ENCODE measurements at regions not wholly inside any gene's neighbourhood (a gene's known extent, or its start where the extent isn't known, plus 50 kb on each side); places are given as distances from the start of the nearest gene placed in this dataset.

- peak; percentile 74 for DNase-seq (ENCODE audit: low read depth)
These were observed 429.9 kb downstream of the DAD1 start for GRCh38 chr14:22159099-22159498.

GRCh38 chr14:22158560-22158959, 430.5 kb downstream of the DAD1 start:
- DNase-seq (ENCODE audit: low read depth): no peak

- DNase-seq (ENCODE audit: low read depth): no peak
These were observed 433.5 kb downstream of the DAD1 start for GRCh38 chr14:22155571-22155970.

GRCh38 chr14:22152903-22153302, 436.1 kb downstream of the DAD1 start:
- DNase-seq (ENCODE audit: low read depth): no peak

- DNase-seq (ENCODE audit: low read depth): no peak
These were observed 436.7 kb downstream of the DAD1 start for GRCh38 chr14:22152161-22152870.

GRCh38 chr14:22151121-22151520, 437.9 kb downstream of the DAD1 start:
- no peak for DNase-seq (ENCODE audit: low read depth)

- DNase-seq (ENCODE audit: low read depth): no peak
These were observed 440.0 kb downstream of the DAD1 start for GRCh38 chr14:22149058-22149457.

- DNase-seq (ENCODE audit: low read depth): no peak
These were observed 441.3 kb downstream of the DAD1 start for GRCh38 chr14:22147716-22148115.

- peak; percentile 30 for DNase-seq (ENCODE audit: low read depth)
These were observed 445.7 kb downstream of the DAD1 start for GRCh38 chr14:22143363-22143762.

GRCh38 chr14:22140633-22141032, 448.4 kb downstream of the DAD1 start:
- DNase-seq (ENCODE audit: low read depth): no peak

GRCh38 chr14:22131749-22132476, 457.1 kb downstream of the DAD1 start:
- no peak for DNase-seq (ENCODE audit: low read depth)

- DNase-seq (ENCODE audit: low read depth): no peak
These were observed 450.5 kb upstream of the OR4E1 start for GRCh38 chr14:22124073-22124613.

GRCh38 chr14:22122829-22123560, 449.4 kb upstream of the OR4E1 start:
- DNase-seq (ENCODE audit: low read depth): no peak

GRCh38 chr14:22122227-22122818, 448.7 kb upstream of the OR4E1 start:
- peak; percentile 17 for DNase-seq (ENCODE audit: low read depth)

- peak; percentile 9 for DNase-seq (ENCODE audit: low read depth)
These were observed 445.4 kb upstream of the OR4E1 start for GRCh38 chr14:22118899-22119477.

GRCh38 chr14:22113401-22113800, 439.8 kb upstream of the OR4E1 start:
- DNase-seq (ENCODE audit: low read depth): peak; percentile 20

GRCh38 chr14:22112004-22112403, 438.4 kb upstream of the OR4E1 start:
- peak; percentile 33 for DNase-seq (ENCODE audit: low read depth)

- no peak for DNase-seq (ENCODE audit: low read depth)
These were observed 434.1 kb upstream of the OR4E1 start for GRCh38 chr14:22107753-22108152.

- DNase-seq (ENCODE audit: low read depth): peak; percentile 64
These were observed 433.4 kb upstream of the OR4E1 start for GRCh38 chr14:22106700-22107697.

GRCh38 chr14:22105624-22106006, 432.0 kb upstream of the OR4E1 start:
- DNase-seq (ENCODE audit: low read depth): no peak

Data from Daoy (cell line).